GM21825 (cell line): ENCODE measurements at regions not wholly inside any gene's neighbourhood (a gene's known extent, or its start where the extent isn't known, plus 50 kb on each side); places are given as distances from the start of the nearest gene placed in this dataset.
"Not testable (repeated sequence)": the region's sequence is repeated elsewhere in the genome, so short reads cannot be mapped to it uniquely, and the experiment has no call there.

Source experiments
- ATAC-seq: cut with Tn5 transposase; IDR thresholded peaks from one replicate; pipeline ENCODE4 v1.9.1; 2021; ENCODE audit warnings: mild to moderate bottlenecking, moderate library complexity; ENCODE audit not compliant: unreplicated experiment

DNA sequence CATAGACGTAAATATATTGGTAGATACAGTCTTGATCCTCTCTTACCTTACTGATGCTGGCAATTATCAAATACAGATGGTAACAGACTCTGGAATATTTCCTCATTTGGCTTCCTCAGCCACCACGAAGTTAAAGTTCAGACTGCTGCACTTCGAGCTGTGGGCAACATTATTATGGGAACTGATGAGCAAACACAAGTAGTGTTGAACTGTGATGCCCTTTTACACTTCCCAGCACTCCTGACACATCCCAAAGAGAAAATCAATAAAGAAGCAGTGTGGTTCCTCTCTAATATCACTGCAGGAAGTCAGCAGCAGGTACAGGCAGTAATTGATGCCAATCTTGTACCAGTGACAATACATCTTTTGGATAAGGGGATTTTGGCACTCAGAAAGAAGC is 162.7 kb upstream of the NT5E start:
- ATAC-seq: no peak

DNA sequence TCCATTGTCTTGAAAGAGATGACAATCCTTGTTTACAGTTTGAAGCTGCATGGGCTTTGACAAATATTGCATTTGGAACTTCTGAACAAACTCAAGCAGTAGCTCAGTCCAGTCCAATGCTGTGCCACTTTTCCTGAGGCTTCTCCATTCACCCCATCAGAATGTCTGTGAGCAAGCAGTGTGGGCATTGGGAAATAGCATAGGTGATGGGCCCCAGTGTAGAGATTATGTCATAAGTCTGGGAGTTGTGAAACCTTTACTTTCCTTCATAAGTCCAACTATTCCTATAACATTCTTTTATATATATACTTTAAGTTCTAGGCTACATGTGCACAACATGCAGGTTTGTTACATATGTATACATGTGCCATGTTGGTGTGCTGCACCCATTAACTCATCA is 163.4 kb upstream of the NT5E start:
- not testable (repeated sequence) for ATAC-seq

DNA sequence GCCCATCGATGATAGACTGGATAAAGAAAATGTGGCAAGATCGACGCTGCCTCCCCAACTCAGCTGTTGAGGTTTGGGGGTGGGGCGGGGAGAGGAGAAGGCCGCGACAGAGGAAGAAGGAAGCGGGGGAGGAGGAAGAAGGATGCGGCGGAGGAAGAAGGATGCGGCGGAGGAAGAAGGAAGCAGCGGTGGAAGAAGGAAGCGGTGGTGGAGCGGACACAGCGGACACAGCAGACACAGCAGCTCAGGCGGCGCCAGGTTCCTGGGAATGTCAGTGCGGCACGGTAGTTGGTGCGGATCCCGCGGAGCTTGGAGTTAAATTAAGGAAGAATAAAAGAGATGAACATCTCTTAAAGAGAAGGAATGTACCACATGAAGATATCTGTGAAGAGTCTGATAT is 163.9 kb upstream of the NT5E start:
- ATAC-seq: no peak

DNA sequence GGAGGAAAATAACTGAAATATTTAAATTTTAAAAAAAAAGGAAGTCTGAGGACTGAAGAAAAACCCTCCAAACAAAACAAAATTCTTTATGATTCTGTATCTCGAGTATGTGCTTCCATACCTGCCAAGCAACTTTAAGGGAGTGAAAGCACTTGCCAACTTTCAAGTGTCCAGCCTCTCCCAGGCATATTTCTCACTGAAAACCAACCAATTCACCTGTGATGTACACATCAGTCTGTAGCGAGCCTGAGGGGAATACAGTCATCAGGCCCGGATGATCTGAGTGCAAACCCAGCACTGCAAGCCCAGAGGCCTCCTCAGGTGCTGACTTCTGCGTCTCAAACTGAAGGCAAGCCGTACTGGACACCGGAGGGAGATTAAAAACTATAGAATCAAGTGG is 164.8 kb upstream of the NT5E start:
- no peak for ATAC-seq

DNA sequence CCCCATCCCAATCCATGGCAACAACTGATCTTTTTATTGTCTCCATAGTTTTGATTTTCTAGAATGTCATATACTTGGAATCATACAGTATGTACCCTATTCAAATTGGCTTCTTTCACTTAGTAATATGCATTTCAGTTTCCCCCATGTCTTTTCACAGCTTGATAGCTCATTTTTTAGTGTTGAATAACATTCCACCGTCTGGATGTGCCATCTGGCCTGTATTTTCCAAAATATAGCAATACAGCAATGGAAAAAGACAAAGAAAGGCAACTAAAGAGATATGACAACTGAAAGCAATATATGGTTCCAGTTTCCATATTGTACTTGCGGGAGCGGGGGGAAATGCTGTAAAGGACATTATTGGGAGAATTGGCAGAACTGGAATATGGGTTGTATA is 166.4 kb upstream of the NT5E start:
- ATAC-seq: no peak

DNA sequence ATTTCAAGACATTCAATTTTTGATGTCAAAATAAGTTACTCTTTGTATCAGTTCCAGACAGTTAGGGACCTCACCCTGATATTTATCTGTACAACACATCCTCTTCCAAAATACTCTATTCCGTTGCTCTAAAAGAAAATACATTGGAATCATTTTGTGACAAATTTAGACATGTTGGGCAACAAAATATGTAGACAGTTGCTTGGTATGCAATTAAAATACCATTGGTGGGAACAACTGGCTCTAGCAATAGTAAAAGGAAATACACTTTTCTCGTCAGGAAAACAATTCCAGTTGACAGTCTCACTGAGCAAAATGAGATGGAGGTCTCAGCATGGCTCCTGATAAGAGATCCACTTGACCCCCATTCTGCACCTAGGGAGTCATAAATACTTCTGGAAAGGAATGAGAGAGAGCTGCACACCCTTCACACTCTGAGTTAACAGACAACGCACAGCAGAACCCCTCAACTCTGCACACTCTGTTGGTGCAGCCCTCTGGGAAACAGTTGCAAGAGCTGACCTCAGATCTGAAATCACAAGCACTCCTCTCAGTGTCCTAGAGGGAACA is 171.3 kb upstream of the NT5E start:
- no peak for ATAC-seq

DNA sequence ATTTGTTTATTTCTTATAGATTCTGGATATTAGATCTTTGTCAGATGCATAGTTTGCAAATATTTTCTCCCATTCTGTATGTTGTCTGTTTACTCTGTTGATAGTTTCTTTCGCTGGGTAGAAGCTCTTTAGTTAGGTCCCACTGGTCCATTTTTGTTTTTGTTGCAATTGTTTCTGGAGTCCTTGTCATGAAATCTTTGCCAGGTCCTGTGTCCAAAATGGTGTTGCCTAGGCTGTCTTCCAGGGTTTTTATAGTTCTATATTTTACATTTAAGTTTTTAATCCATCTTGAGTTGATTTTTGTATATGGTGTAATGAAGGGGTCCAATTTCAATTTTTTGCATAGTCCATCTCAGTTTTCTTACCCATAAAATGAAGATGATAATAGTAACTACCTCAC is 173.9 kb upstream of the NT5E start:
- not testable (repeated sequence) for ATAC-seq

DNA sequence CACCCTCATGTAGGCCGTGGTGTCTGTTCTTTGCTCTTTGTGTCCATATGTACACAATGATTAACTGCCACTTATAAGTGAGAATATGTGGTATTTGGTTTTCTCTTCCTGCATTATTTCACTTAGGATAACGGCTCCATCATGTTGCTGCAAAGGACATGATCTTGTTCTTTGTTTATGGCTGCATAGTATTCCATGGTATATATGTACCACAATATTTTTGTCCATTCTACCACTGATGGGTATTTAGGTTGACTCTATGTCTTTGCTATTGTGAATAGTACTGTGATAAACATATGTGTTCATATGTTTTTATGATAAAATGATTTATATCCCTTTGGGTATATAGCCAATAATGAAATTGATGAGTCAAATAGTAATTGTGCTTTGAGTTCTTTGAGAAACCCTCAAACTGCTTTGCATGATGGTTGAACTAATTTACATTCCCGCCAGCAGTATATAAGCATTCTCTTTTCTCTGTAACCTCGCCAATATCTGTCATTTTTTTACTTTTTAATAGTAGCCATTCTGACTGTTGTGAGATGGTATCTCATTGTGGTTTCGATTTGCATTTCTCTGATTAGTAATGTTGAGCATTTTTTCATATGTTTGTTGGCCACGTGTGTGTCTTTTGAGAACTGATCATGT is 174.4 kb upstream of the NT5E start:
- no peak for ATAC-seq

DNA sequence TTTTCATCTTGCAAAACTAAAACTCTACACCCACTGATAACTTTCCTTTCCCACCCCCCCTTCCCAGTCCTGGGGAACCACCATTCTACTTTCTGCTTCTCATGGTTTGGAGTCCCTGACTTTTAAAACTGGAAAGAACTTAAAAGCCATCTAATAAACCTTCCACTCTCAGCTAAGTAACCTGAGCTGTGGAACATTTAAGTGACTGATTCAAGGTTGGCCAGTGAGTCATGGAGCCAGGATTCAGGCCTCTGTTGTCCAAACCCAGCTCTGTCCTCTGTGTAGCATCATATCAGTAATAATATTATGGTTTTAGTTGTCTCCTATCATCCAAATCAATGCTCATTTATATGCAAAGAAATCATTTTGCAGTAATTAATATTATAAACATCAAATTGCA is 176.0 kb upstream of the NT5E start:
- ATAC-seq: no peak

DNA sequence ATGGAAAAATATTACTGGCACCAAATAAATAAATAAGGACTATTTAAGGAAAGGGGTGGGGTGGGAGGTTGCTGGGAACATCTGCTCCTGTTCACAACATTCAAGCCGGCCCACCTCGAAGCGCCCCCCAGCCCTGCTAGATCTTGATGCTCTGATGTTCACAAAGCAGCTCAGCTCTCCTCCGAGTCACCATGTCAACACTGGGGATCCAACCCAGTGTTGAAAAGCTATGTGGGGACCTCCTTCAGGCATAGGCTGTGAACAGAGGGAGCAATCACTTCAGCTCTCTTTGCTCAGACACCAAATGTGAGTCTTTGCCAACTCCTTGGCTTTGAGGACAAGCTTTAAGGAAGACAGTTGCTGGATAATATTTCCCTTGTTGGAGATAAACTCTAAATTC is 176.8 kb upstream of the NT5E start:
- ATAC-seq: no peak

DNA sequence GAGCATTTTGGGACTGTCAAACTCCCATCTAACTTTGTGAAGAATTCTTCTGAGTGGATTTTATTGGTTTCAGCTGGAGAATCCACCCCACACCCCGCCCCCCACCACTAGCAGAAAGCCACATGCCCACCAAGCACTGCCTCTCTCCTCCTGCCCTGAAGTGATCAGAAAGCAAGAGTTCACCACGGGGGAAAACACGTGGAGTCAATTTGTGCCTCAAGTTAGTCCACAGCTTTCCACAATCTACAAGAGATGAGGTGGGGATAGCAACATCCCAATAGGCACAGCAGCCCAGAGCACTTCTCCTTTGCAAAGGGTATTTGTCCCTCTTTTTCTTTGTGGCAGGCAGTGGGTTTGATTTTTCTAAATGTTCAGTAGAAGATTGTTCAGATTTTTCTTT is 177.3 kb upstream of the NT5E start:
- no peak for ATAC-seq

DNA sequence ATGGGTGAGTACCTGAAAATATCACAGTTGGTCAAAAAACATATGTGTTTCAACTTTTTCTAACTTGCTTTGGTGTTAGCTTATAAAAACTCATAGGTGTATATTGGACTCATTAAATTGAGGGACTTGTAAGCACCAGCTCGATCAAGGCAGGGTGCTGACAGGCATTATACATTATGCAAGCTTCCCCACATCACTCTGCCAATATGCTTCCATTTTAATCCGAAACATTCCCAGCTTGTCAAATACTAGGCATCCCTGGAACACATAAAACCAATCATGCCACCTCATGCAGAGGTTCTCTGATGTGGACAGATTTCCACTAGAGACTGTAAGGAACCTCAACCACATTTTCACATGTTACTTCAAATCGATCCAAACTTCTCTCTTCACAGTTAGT is 187.3 kb upstream of the NT5E start:
- ATAC-seq: no peak

DNA sequence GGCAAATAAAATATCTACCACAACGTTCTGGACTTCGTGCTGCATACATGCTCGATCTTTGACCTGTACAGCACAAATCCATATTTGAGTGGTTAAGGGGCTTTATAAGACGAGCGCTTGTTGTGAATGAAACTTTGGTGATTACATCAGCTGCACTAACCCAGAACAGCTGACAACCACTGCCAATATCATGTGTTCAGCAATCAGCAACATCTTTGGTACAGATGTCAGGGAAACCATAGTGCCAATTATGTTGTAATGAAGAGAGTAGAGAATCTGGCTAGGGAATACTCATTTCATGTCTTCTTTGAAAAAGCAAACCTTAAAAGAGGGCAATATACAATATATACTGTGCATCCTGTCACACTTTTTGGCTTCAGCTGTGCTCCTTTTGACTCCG is 188.6 kb upstream of the NT5E start:
- no peak for ATAC-seq

DNA sequence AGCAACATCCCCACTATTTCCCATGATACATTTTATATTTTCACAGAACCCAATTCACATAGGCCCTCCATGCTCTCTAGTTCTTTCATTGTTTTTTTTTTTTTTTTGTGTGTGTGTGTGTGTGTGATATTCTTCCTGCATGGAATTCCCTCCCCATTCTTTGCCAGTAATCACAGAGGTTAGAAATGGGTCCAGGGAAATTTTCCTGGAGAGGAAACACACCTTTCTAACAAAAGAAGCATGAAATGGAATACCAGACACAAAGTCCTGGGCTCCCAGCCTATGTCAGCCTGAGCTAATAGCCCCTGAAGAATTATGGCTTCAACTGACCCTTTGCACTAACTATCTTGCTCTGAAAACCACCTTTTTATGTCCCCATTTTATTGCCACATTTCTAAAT is 194.2 kb upstream of the NT5E start:
- ATAC-seq: no peak

DNA sequence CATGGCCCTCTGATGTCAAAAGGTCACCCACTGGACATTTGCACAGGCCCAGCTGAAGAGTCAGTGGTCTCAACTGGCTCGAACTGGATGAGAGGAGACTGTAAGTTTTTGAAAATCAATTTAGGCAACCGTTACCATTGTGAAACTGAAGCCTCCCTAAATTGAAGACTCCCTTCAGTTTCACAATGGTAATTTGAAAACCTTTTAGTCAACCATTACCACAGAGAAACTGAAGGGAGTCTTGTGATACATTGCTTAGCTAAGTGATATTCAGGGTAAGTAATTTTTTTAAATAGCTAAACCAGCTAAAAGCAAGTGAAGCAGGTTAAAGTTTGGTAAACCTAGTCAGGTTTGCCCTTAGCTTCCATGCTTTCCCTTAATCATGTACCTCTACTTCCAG is 197.3 kb upstream of the NT5E start:
- ATAC-seq: no peak

DNA sequence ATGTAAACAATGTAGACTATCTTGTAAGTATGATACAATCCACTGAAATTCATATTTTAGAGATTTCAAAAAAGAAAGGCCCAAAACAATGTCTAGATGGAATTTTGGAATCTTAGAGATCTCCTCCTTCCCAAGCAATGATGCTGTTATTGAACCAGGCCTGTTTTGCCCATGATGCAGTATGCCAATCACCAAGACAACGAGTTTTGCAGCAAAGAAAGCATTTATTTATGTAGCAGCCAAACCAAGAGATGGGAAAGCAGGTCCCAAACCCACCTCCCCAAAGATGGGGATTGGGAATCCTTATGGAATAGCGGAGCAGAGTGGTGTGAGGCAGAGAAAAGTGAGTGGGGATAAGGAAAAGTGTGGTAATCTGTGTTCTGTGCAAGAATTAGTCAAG is 197.8 kb upstream of the NT5E start:
- ATAC-seq: no peak

DNA sequence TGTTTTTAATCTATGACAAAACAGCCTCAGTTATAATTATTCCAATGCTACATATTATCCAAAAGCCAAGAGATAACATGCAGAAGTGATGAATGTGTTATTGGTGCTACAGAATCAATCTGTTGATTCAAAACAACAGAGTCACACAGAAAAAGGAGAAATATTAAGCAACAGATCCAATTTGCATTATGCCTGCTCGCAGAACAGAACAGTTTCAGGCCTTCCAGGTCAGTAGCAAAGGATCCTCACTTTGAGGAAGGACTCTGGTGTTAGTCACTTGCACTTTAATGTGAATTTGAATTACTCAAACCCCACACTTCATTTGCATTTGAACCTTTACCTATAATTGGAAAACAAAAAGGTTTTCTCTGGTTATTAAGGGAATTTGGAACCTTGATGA is 198.6 kb upstream of the NT5E start:
- ATAC-seq: no peak

DNA sequence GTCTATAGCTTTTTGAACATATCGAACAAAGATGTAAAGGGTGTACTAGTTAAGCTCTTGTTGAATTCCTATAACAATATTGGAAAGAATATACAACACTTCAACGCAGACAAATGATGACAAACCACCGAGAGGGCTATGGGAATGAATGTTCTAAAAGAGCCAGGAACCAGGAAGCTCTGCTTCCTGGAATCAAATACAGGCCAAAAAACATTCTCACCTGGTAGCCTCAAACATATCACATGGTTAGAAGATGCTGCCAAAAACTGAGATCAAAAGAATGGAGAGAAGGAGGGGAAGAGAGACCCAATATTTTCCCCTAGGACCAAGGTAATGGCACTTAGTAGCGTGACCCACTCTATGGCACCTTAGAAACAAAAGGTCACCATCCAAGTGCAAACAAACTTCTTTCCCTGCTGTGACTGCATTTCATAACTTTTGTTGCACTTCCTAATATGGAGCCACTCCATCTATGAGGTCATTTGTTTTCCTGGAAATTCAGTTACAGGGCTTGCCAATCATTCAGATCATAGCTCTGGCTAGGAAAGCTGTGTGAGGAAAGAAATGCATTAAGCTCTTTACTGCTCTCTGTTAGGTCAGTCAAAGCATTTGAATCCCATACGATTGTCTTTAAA is 199.2 kb upstream of the NT5E start:
- ATAC-seq: no peak

DNA sequence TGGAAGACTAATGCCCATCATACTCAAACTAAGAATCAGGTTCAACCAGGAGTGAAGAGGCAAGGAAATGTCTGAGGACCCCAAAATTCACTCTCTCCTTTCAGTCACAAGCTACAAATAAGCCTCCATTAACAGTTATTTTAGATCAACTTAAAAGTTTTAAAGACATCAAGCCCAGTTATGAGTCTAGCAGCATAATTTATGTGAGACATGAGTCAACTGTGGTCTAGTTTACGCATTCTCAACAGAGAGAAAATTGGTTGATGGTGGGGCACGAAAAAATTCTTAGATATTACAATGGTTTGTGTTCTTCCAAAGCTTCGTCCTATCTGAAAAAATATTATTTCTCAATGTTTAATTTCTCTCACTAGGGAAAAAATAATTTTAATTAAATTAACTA is 204.9 kb upstream of the NT5E start:
- ATAC-seq: no peak

DNA sequence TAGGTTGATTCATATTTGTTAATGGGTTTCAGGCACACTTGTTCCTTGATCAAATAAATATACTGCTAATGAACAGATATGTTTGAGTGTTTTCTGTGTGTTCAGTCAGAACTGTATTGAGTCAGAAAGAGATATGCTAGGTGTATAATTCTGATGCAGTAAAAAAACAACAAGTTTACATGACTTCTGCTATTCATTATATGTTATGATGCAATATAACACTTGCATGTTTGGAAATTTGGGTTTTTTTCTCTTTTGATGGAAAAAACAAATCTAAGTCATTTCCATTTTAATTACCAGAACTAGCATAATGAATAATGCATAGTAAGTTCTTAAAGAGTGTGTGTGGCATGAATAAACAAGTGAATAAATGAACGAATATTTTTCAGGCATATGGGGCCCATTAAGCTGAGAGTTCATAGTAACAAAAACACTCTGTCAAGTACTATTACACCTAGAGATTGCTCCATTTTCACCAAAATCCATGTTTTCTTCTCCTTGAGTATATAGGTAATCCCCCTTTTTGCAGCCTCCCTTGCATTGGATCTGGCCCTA is 208.3 kb upstream of the NT5E start:
- ATAC-seq: no peak

DNA sequence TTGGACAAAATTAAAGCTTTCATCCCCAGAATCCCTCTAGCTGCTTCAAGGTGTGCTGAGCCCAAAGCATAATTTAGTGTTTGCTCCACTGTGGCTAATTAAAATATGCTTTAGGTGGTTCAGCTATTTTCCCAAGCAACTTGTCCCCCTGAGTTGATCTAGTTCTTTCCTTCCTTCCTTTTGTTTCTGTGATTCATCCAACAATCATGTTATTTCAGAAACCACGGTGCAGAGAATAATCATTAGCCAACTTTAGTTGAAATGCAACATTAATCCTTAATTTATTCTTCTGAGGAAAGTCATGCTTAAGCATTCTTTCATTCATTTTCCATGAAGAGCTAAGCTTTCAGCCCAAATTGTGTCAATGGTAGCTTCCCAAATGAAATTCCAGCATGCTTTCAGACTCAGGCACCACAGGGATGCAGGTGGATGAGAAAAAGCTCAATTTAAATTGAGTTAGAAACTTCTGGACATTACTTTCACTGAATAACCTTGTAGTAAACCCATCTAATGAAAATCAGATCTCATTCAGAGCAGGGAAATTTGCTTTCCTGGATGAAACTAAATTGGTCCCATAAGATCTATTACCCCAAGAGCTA is 209.0 kb upstream of the NT5E start:
- no peak for ATAC-seq

DNA sequence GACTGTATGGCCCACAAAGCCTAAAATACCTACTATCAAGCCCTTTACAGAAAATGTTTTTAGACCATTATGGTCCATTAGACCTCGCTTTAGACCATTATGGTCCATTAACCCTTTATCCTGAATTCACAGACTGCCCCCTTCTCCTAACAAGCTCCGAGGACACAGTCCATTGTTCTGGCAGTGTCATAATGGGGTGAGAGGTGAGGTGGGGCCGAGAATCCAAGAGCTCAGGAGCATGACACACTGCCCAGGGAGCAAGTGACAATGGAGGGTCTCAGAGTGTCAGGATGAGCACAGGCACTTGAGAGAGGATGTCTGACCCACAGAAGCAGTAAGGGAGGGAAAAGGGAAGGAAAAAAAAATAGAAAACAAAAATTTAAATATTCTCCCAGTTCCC is 212.4 kb upstream of the NT5E start:
- ATAC-seq: no peak
